AG04450 (cell line): ENCODE measurements at regions not wholly inside any gene's neighbourhood (a gene's known extent, or its start where the extent isn't known, plus 50 kb on each side); places are given as distances from the start of the nearest gene placed in this dataset.

Source experiments
- CTCF ChIA-PET: fragments of 300-600, 350-600 bp; formaldehyde crosslinking; extraction: SDS; loops from one replicate; lab custom pipeline; 2022; ENCODE audit warnings: antibody characterized with exemption, inconsistent platforms; lab: Charles Lee
- POLR2A ChIA-PET: fragments of 350-600 bp; formaldehyde crosslinking; extraction: SDS; loops from one replicate; lab custom pipeline; 2021; ENCODE audit warnings: antibody characterized with exemption, inconsistent platforms; lab: Yijun Ruan, JAX
- DNase-seq: peaks from one replicate; pipeline ENCODE4 v3.0.0-alpha.2; 2011; ENCODE audit warnings: low read depth, low spot score
- H3K27ac ChIP-seq: one replicate; pipeline ENCODE4 v1.5.1; 2012; ENCODE audit warnings: low read depth, low read length, control low read depth
- H3K27me3 ChIP-seq: one replicate; pipeline ENCODE4 v1.6.0; 2012; ENCODE audit warnings: low read length; ENCODE audit not compliant: control insufficient read depth, insufficient read depth
- H3K4me3 ChIP-seq: 2 replicates; pipeline ENCODE4 v1.5.1; 2011; ENCODE audit warnings: mild to moderate bottlenecking, low read depth, low read length, control low read depth
- H3K9me3 ChIP-seq: 2 replicates; pipeline ENCODE4 v1.5.1; 2012; ENCODE audit warnings: low read length; ENCODE audit not compliant: control insufficient read depth, insufficient read depth
- CTCF ChIP-seq: IDR thresholded peaks from 2 replicates; pipeline ENCODE4 v1.5.1; 2011; ENCODE audit warnings: low read depth, low read length, control low read depth, inconsistent platforms

- Histone ChIP-seq H3K4me3 (no peak overlapping the region), H3K9me3 (peaks cover 14% of the 10 kb centered on the region; the same call in 1 of the 2 replicates), H3K27me3 (no peaks in the 10 kb centered on the region), H3K27ac (no peak overlapping the region)
- POLR2A ChIA-PET, result no interaction called here
- CTCF ChIA-PET, result no interaction called here
- TF ChIP-seq CTCF, result no peak
- no peak for DNase-seq
Measured at GRCh38 chr4:12206091-12206490, 777.4 kb upstream of the HS3ST1 start.

DNA sequence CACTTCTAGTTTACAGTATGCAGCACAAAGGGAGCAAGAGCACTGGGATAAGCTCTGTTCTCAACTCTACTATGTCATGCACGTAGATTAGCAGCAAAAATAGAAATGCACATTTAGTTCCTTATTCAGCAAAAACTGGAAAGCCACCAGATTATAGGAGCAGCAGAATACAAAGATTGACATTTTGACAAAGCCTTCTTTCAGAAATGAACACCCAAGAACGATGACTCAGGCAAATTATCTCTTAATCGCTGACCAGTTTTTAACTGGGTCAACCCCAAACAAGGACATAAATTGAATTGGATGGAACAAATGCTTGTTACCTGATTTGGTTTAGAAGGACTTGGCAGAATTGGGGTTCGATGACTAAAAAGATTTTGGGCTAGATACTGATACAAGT, 775.3 kb upstream of the HS3ST1 start:
- DNase-seq, result no peak
- ChIA-PET POLR2A (no interaction called here), CTCF (no interaction called here)
- peaks cover 11% of the 10 kb centered on the region; the same call in 1 of the 2 replicates for H3K9me3 ChIP-seq
- no peak overlapping the region for H3K4me3 ChIP-seq
- no peaks in the 10 kb centered on the region for H3K27me3 ChIP-seq
- no peak for TF ChIP-seq CTCF
- H3K27ac ChIP-seq, result no peak overlapping the region

- POLR2A ChIA-PET, result no interaction called here
- Histone ChIP-seq H3K9me3 (peaks cover 8% of the 10 kb centered on the region), H3K4me3 (no peak overlapping the region), H3K27ac (no peak overlapping the region), H3K27me3 (no peaks in the 10 kb centered on the region)
- CTCF ChIA-PET, result no interaction called here
- no peak for DNase-seq
- TF ChIP-seq CTCF, result no peak
Measured at GRCh38 chr4:12200226-12200625, 771.5 kb upstream of the HS3ST1 start.

DNA sequence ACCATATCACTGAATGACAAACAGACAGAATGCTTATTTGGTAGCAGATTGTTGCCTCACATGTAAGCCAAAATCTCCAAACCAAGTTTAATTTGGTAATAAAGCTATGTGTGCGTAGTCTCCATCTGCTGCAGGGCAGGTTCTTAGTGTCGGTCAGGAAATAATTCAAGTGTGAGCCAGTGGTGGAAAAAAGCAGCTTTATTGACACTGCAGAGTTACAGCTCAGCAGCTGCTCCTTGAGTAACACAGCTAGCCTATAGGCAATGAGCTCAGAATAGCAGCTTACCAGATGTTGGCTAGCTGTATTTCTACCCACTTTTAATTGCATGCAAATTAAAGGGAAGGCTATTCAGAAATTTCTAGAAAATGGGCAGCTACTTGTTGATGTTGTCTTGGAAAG, 757.8 kb upstream of the HS3ST1 start:
- no peak for TF ChIP-seq CTCF
- ChIA-PET CTCF (no interaction called here), POLR2A (no interaction called here)
- Histone ChIP-seq H3K27me3 (no peaks in the 10 kb centered on the region), H3K27ac (no peak overlapping the region), H3K4me3 (no peak overlapping the region), H3K9me3 (peaks cover 10% of the 10 kb centered on the region; the same call in 1 of the 2 replicates)
- no peak for DNase-seq

- Histone ChIP-seq H3K4me3 (no peak overlapping the region), H3K27me3 (no peaks in the 10 kb centered on the region), H3K27ac (no peak overlapping the region), H3K9me3 (peaks cover 6% of the 10 kb centered on the region; the same call in 1 of the 2 replicates)
- no peak for TF ChIP-seq CTCF
- ChIA-PET POLR2A (no interaction called here), CTCF (no interaction called here)
- DNase-seq, result no peak
Measured at GRCh38 chr4:12178614-12179610, 750.2 kb upstream of the HS3ST1 start.
